ENCODE measurements at regions not wholly inside any gene's neighbourhood (a gene's known extent, or its start where the extent isn't known, plus 50 kb on each side); places are given as distances from the start of the nearest gene placed in this dataset.

GRCh38 chr5:98106116-98107031 lies 667.1 kb upstream of the RGMB start:
- no peak for TF ChIP-seq CTCF (IDR thresholded peaks at IDR 0.05; ENCODE audit: low read depth, low read length, missing control alignments)
- DNase-seq (ENCODE audit: low read depth) = no peak
- H3K4me3 ChIP-seq (ENCODE audit: low read depth, low read length) = no peak overlapping the region

DNA sequence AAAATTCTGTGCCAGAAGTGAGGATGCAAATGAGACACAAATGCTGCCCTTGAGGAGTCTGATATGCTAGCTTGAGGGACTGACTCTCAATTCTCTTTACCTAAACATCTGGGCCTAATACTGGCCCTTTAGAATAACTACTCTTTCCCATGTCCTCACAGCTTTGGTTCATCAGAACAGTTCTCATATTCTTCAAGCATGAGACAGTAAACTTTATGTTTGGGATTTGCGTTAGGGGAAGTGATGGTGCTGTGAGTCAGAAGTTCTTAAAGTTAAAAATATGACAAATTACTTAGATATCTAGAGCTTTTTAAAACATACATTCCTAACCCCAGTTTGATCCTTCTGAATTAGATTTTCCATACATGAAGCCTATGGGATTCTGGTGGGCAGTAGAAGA lies 665.0 kb upstream of the RGMB start:
- TF ChIP-seq CTCF (IDR thresholded peaks at IDR 0.05; ENCODE audit: low read depth, low read length, missing control alignments) = no peak
- H3K4me3 ChIP-seq (ENCODE audit: low read depth, low read length) = no peak overlapping the region
- DNase-seq (ENCODE audit: low read depth) = no peak

DNA sequence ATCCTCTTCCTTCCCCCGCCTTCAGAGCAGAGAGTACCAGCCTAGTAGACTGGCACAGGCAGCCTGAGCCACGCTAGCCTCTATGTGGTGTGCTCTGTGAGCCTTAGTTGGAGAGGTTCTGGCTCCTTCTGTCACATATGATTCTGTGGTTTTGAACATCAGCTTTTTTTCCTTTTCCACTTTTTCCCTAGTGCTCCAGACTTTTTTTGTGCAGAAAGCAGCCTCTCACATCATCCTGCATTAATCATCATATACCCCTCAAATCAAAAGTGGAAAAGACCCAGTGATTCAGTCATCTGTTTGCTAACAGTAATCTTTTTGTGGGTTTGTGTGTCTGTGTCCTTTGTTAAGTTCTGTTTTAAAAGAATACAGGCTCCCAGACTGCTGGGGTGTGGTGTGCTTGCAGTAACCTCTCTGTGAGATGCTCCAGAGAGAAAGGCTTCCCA lies 663.9 kb upstream of the RGMB start:
- no peak overlapping the region for H3K4me3 ChIP-seq (ENCODE audit: low read depth, low read length)
- TF ChIP-seq CTCF (IDR thresholded peaks at IDR 0.05; ENCODE audit: low read depth, low read length, missing control alignments) = no peak

DNA sequence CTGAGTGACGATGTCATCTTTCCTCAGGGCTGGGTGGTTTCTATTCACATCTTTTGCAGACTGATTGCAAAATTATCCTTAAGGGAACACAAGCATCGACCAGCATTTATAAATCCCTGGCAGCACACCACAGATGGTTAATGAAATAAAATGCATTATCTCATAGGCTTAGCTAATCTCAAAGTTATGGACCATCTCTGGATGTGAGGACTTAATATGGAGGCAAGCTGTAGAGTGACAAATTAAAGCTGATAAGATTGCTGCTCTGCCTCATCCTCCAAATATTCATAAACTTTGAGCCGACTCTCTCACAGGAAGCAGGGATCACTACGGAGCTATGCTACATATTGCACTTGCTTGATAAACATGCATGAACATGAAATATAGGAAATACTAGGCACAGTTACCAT lies 663.2 kb upstream of the RGMB start:
- DNase-seq (ENCODE audit: low read depth) = no peak
- TF ChIP-seq CTCF (IDR thresholded peaks at IDR 0.05; ENCODE audit: low read depth, low read length, missing control alignments) = no peak
- H3K4me3 ChIP-seq (ENCODE audit: low read depth, low read length) = no peak overlapping the region

More for the DNA sequence above, 663.9 kb upstream of the RGMB start:
- DNase-seq (ENCODE audit: low read depth) = no peak

GRCh38 chr5:98110791-98111190 lies 662.7 kb upstream of the RGMB start:
- TF ChIP-seq CTCF (IDR thresholded peaks at IDR 0.05; ENCODE audit: low read depth, low read length, missing control alignments) = no peak
- no peak for DNase-seq (ENCODE audit: low read depth)
- H3K4me3 ChIP-seq (ENCODE audit: low read depth, low read length) = no peak overlapping the region

DNA sequence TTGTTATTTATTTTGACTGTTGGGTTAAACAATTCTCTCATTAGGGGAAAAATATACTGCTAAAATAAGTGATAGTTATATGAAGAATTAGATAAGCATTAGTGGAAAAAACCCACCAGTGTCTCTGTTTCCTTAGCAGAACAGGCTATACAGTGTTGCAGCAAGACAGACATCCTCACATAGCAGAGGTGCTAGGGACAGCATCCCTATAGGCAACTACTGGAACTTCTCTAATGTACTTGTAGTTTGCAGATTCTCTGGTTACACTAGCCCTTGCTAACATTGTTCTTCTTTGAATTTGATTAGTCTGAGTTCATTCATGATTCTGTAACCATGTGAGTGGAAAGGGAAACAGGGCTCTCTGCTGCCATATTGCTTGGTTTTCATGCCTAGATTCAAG lies 661.8 kb upstream of the RGMB start:
- DNase-seq (ENCODE audit: low read depth) = no peak
- no peak for TF ChIP-seq CTCF (IDR thresholded peaks at IDR 0.05; ENCODE audit: low read depth, low read length, missing control alignments)

More for the DNA sequence above, 661.8 kb upstream of the RGMB start:
- H3K4me3 ChIP-seq (ENCODE audit: low read depth, low read length) = no peak overlapping the region

Measured in GM12864 (cell line).